HG03060 (cell line): ENCODE measurements at regions not wholly inside any gene's neighbourhood (a gene's known extent, or its start where the extent isn't known, plus 50 kb on each side); places are given as distances from the start of the nearest gene placed in this dataset.
"Not testable (repeated sequence)": the region's sequence is repeated elsewhere in the genome, so short reads cannot be mapped to it uniquely, and the experiment has no call there.

Experiments used
- ATAC-seq: cut with Tn5 transposase; IDR thresholded peaks from one replicate; pipeline ENCODE4 v1.9.1; 2021; ENCODE audit warnings: low read depth, moderate number of reproducible peaks; ENCODE audit not compliant: unreplicated experiment

- no peak for ATAC-seq
Observed at GRCh38 chrX:69065451-69065850, 99.8 kb downstream of the PJA1 start.

DNA sequence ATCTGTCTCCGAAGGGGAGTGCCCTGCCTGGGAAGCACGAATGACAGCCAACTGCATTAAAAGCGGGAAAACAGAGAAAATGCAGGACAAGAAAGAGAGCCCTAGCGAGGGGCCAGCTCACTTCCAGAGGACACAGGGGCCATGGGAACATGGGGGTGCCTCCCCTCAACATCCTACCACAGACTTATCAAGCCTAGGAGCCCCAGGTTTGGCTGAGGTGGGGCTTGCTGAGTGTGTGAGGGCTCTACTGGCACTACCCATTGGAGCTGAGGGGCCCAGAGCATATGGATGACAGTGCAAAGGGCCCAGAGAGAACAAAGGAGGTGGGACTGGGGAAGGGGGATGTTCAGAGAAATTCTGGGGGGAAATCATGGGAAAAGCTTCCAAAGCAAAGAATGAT lies 101.8 kb downstream of the PJA1 start:
- ATAC-seq, result no peak

GRCh38 chrX:69062493-69062892 lies 102.8 kb downstream of the PJA1 start:
- no peak for ATAC-seq

GRCh38 chrX:69060631-69061408 lies 104.4 kb downstream of the PJA1 start:
- no peak for ATAC-seq

DNA sequence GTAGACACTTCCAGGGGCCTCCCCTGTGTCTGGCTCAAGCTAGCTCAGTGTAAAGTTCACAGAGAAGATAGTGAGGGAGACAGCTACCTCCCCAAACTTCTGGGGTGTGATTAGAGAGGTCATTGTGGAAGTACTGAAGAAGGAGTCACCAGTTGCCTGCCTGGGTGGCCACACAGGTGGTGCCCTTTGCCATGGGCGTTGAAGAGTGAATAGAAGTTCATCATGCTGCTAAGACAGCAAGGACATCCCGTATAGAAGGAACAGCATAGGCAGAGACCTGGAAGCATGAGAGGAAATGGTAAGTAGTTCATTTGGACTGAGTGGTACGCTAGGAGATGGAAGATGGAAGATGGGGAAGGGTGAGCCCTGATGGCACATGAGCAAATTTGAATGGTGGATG lies 110.1 kb downstream of the PJA1 start:
- no peak for ATAC-seq

- ATAC-seq, result not testable (repeated sequence)
Observed at GRCh38 chrX:69054497-69054896, 110.8 kb downstream of the PJA1 start.

- ATAC-seq, result no peak
Observed at GRCh38 chrX:69051901-69052300, 113.4 kb downstream of the PJA1 start.

GRCh38 chrX:69050051-69050765 lies 115.0 kb downstream of the PJA1 start:
- no peak for ATAC-seq

DNA sequence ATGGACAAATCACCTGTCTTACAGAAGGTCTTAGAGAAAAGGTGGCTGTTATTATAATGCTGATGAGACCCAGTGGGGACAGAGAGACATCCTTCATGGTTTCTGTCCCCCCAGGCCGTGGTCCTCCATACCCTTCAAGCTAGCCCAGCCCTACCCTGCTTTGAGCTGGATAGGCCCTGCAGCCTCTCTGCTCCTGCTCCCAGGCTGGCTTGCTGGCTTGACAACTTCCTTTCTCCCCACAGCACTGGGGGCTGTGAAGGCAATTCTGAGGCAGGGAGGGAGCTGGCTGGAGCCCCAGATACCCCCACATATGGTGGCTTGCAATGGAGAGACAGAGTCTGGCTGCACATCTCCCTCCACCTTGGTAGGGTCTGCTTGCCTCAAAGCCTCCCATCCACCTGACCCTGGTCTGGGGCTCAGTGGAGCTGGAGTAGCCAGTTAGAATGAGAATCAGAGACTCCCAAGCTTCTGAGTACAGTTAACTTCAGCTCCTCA lies 118.2 kb downstream of the PJA1 start:
- no peak for ATAC-seq

GRCh38 chrX:69045616-69046345 lies 119.5 kb downstream of the PJA1 start:
- ATAC-seq, result no peak

DNA sequence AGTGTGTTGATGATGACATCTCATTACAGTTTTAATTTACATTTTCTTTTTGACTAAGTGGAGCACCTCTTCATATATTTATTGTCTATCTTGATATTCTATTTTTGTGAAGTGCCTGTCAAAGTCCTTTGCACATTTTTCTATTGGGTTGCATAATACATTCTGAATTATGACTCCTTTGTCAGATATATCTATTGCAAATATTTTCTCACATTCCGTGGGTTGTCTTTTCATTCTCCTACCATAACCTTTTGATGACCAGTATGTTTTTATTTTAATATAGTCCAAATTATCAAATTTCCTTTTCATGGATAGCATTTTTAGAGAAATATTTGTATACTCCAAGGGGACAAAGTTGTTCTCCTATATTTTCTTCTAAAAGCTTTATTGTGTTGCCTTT lies 126.4 kb downstream of the PJA1 start:
- ATAC-seq, result no peak

- ATAC-seq, result no peak
Observed at GRCh38 chrX:69038188-69038587, 127.1 kb downstream of the PJA1 start.

DNA sequence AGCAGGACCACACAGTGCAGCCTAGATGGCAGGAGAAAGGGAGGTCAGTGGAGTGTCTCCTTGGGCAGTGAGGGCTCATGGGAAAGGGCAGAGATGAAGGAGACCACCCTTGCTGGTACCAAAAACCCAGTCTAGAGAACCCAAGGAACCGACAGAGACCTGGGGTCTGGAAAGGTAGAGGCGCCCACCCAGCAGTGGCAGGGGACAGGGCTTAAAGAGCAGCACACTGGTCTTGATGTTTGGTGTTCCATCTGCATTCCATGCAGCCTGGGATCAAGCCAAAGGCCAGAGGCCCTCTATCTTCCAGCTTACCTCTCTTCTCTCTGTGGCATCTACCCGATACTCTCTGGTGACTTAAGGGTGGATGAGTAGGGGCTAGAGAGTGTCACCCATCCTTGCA lies 127.5 kb downstream of the PJA1 start:
- ATAC-seq, result no peak

DNA sequence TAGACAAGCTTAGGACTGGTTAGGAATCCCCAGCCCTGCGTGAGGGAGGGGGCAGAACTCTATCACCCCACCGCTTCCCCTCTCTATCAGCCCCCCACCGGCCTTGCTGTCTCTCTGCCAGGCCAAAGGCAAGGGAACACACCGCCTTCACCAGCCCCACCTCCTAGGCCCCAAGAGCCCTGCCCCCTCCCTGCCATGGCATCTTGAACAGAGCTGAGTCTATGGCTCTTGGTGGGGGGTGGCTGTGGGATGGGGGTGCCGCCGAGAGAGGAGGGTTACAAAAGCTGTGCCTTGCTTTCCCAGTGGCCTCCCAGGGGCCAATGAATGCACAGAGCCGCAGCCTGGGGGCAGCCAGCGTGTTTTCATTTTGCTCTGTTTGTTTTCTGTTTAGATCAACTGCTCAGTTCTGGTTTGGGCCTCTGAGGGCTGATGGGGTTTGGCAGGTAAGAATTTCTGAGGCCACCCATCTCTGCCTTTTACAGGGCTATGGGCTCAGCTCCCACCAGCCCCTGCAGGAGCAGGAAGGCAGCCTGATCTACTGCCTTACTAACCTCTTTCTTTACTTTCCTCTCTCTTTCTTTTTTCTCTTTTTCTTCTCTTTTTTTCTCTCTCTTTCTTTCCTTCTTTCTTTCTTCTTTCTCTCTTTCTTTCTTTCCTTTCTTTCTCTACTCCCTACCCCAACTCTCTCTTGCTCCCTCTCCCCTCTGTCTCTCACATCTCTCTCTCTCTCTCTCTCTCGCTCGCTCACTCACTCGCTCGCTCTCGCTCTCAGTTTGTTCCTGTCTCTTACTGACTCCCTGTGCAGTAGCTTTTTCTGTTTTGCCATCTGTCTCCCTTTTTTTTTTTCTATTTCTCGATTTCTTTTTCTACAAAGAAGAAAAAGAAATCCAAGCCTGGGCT lies 128.3 kb downstream of the PJA1 start:
- ATAC-seq, result no peak

DNA sequence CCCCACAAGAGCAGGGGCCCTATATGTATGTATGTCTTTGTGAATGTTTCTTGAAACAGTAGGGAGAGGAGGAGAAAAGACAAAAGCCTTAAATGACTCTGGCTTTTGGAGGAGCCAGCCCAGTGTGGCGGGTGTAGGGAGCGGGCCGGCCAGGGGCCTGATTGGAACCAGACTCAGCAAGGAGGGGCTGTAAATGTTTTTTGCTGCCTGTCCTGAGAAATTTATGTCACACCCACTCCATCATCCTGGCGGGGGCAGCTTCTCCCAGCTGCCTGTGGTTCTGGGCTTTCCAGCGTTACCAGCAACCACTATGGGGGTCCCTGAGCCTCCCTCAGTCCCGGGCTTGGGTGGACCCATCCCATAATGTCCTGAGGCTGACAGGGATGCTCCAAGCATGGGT lies 130.8 kb downstream of the PJA1 start:
- ATAC-seq, result no peak

DNA sequence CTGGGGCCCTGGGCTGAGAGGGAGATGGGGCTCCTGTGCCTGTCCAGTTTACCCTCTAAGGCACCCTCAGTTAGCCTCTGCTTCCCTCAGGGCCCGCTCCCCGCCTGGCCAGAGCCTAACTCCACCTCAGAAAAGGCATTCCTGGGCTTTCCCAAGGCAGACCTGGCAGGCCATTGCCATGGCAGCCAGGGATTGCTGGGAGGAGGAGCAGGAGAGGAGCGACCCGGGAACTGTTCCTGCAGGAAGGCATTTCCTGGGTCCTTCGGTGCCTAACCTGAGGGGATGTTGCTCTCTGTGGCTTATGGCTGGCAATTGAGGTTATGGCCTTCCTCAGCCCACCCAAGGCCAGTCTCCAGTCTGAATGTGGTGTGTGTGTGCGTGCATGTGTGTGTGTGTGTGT lies 131.3 kb downstream of the PJA1 start:
- ATAC-seq, result no peak

DNA sequence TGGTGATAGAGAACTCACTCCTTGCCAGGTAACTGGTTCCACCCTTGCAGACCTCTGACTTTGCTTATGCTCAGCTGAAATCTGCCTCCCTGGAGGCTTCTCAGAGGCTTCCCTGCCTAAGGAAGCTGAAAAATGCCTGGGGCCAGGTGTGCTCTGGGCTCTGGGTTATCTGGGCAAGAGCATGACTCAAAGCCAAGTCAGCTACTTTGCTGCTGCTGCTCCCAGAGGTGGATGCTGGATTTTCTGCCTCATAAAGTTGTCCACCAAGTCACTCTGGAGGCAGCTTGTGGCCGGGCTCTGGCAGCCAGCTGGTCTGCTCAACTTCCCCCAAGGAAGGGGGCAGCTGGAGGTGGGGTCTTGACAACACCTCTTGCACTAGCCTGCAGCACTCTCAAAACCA lies 132.7 kb downstream of the PJA1 start:
- no peak for ATAC-seq

DNA sequence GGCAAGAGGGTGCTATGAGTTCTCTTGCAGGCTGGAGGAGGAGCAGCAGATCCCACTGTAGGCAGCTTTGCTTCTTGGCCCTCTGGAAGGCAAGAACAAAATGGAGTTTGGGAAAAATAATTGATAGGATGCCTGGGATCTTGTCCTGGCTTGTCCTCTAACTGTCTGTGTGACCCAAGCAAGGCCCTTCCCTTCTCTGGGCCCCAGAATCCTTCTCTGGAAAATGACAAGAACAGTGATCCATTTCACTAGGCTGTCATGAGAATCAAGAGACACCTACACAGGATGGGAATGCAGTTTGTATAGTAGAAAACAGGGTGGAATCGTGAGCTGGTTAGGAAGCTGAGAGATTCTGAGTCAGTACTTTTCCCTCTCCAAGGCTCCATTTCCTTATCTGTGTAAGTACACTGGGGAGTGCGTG lies 133.3 kb downstream of the PJA1 start:
- no peak for ATAC-seq

DNA sequence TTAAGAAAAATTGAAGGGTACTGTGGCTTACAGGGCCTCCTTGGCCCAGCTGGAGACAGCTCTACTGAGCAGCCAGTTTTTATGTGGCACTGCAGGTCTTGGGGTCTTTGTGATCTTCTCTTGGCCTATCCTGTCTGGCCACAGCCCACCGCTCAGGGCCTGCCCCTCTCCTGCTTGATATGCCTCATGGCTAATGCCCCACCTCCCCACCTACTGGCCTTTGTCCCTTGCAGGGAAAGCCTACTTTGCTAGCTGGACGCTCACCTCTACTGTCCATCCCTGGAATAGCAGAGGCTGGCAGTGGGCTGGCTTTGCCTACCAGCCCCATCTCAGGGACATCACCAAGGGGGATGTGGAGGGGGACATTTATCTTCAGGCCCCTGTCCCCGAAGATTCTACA lies 134.1 kb downstream of the PJA1 start:
- ATAC-seq, result no peak

DNA sequence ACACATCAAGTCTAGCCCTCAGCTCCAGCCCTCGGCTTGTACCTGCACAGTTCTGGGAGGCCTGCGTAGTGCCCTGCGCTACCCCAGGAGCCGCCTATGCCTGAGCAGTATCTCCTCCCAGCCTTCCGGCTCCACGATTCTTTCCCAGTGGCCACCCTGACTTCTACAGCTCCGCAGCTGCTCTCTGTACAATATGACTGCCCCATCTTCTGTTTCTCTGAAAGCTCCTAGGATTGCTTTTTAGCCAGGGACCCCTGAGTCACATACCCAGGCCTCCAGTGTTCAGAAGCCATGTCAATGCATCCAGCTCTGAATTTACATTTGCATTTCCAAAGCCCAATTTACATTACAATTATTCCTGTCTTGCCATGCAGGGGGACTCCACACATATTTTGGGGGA lies 135.5 kb downstream of the PJA1 start:
- no peak for ATAC-seq
